Subcutaneous abdominal adipose tissue (tissue), 5 donors: ENCODE measurements at regions not wholly inside any gene's neighbourhood (a gene's known extent, or its start where the extent isn't known, plus 50 kb on each side); places are given as distances from the start of the nearest gene placed in this dataset.

Source experiments
- H3K27ac ChIP-seq: one replicate; pipeline ENCODE4 v1.7.0; 2013; ENCODE audit warnings: low read depth, mild to moderate bottlenecking, inconsistent platforms, low read length, moderate library complexity
- H3K27me3 ChIP-seq, 5 donors: one replicate each; pipeline ENCODE4 v1.7.0; 2013; ENCODE audit warnings: low read length in 5 of 5, inconsistent platforms in 1 of 5; ENCODE audit not compliant: control insufficient read depth in 5 of 5, insufficient read depth in 4 of 5
- H3K36me3 ChIP-seq, 5 donors: one replicate each; pipeline ENCODE4 v1.7.0; 2013; ENCODE audit warnings: low read length in 5 of 5; ENCODE audit not compliant: control insufficient read depth in 5 of 5, insufficient read depth in 5 of 5
- H3K4me1 ChIP-seq, 5 donors: one replicate each; pipeline ENCODE4 v1.7.0; 2013; ENCODE audit warnings: low read length in 5 of 5, mild to moderate bottlenecking in 3 of 5, moderate library complexity in 1 of 5; ENCODE audit not compliant: control insufficient read depth in 5 of 5, insufficient read depth in 5 of 5
- H3K4me3 ChIP-seq, 5 donors: one replicate each; pipeline ENCODE4 v1.7.0; 2013; ENCODE audit warnings: low read length in 5 of 5, low read depth in 1 of 5
- H3K9ac ChIP-seq, 5 donors: one replicate each; pipeline ENCODE4 v1.7.0; 2013; ENCODE audit warnings: low read length in 5 of 5, mild to moderate bottlenecking in 4 of 5, moderate library complexity in 3 of 5
- H3K9me3 ChIP-seq, 5 donors: one replicate each; pipeline ENCODE4 v1.7.0; 2013; ENCODE audit warnings: low read length in 5 of 5; ENCODE audit not compliant: control insufficient read depth in 5 of 5
- donor health status: healthy.
- donor health status: healthy.
- donor health status: healthy.
- donor health status: healthy.
- donor health status: healthy.

GRCh38 chr2:239667431-239667985, 266.7 kb upstream of the HDAC4 start:
- Histone ChIP-seq H3K27me3 (peaks cover 0 to 11% (median 3%) of the 10 kb centered on the region in 5 donors), H3K27ac (no peak overlapping the region), H3K36me3 (no peaks in the 10 kb centered on the region), H3K9ac (no peak overlapping the region), H3K4me1 (no peaks in the 10 kb centered on the region), H3K9me3 (no peaks in the 10 kb centered on the region), H3K4me3 (no peak overlapping the region)

GRCh38 chr2:239666855-239667376, 266.1 kb upstream of the HDAC4 start:
- Histone ChIP-seq H3K4me3 (no peak overlapping the region), H3K27ac (no peak overlapping the region), H3K9me3 (no peaks in the 10 kb centered on the region), H3K36me3 (no peaks in the 10 kb centered on the region), H3K9ac (no peak overlapping the region), H3K27me3 (peaks cover 0 to 17% (median 8%) of the 10 kb centered on the region in 5 donors), H3K4me1 (no peaks in the 10 kb centered on the region)

- Histone ChIP-seq H3K27ac (no peak overlapping the region), H3K36me3 (no peaks in the 10 kb centered on the region), H3K27me3 (peaks cover 4 to 20% (median 14%) of the 10 kb centered on the region in 5 donors), H3K9me3 (no peaks in the 10 kb centered on the region), H3K4me3 (no peak overlapping the region), H3K9ac (no peak overlapping the region), H3K4me1 (peaks cover 0 to 5% (median 0%) of the 10 kb centered on the region in 5 donors)
Measured at GRCh38 chr2:239666053-239666854, 265.4 kb upstream of the HDAC4 start.

- Histone ChIP-seq H3K4me3 (no peak overlapping the region), H3K27me3 (peaks cover 5 to 27% (median 17%) of the 10 kb centered on the region in 5 donors), H3K4me1 (peaks cover 0 to 21% (median 0%) of the 10 kb centered on the region in 5 donors), H3K27ac (no peak overlapping the region), H3K9ac (no peak overlapping the region), H3K36me3 (no peaks in the 10 kb centered on the region), H3K9me3 (no peaks in the 10 kb centered on the region)
Measured at GRCh38 chr2:239664216-239664810, 263.5 kb upstream of the HDAC4 start.

- Histone ChIP-seq H3K36me3 (no peaks in the 10 kb centered on the region), H3K4me3 (no peak overlapping the region), H3K9ac (no peak overlapping the region), H3K9me3 (no peaks in the 10 kb centered on the region), H3K4me1 (peaks cover 0 to 21% (median 0%) of the 10 kb centered on the region in 5 donors), H3K27ac (no peak overlapping the region), H3K27me3 (peaks cover 5 to 27% (median 17%) of the 10 kb centered on the region in 5 donors)
Measured at GRCh38 chr2:239663364-239663924, 262.6 kb upstream of the HDAC4 start.

- H3K27me3 ChIP-seq: peaks cover 5 to 27% (median 17%) of the 10 kb centered on the region in 5 donors
Measured at GRCh38 chr2:239662413-239663120, 261.7 kb upstream of the HDAC4 start.

GRCh38 chr2:239661334-239662312, 260.8 kb upstream of the HDAC4 start:
- peaks cover 5 to 27% (median 17%) of the 10 kb centered on the region in 5 donors for H3K27me3 ChIP-seq
- no peak overlapping the region for H3K27ac ChIP-seq
- peaks cover 0 to 21% (median 0%) of the 10 kb centered on the region in 5 donors for H3K4me1 ChIP-seq
- no peaks in the 10 kb centered on the region for H3K36me3 ChIP-seq
- no peaks in the 10 kb centered on the region for H3K9me3 ChIP-seq
- H3K4me3 ChIP-seq: no peak overlapping the region
- no peak overlapping the region for H3K9ac ChIP-seq

More at GRCh38 chr2:239662413-239663120, 261.7 kb upstream of the HDAC4 start:
- no peaks in the 10 kb centered on the region for H3K9me3 ChIP-seq
- H3K4me1 ChIP-seq: peaks cover 0 to 21% (median 0%) of the 10 kb centered on the region in 5 donors
- H3K36me3 ChIP-seq: no peaks in the 10 kb centered on the region
- H3K9ac ChIP-seq: no peak overlapping the region
- H3K4me3 ChIP-seq: no peak overlapping the region
- H3K27ac ChIP-seq: no peak overlapping the region

GRCh38 chr2:239660390-239661230, 259.8 kb upstream of the HDAC4 start:
- Histone ChIP-seq H3K4me3 (no peak overlapping the region), H3K27ac (no peak overlapping the region), H3K9ac (no peak overlapping the region), H3K36me3 (no peaks in the 10 kb centered on the region), H3K9me3 (no peaks in the 10 kb centered on the region), H3K4me1 (peaks cover 0 to 21% (median 0%) of the 10 kb centered on the region in 5 donors), H3K27me3 (peaks cover 5 to 27% (median 17%) of the 10 kb centered on the region in 5 donors)
